ENCODE measurements at regions not wholly inside any gene's neighbourhood (a gene's known extent, or its start where the extent isn't known, plus 50 kb on each side); places are given as distances from the start of the nearest gene placed in this dataset.
"Not testable (repeated sequence)": the region's sequence is repeated elsewhere in the genome, so short reads cannot be mapped to it uniquely, and the experiment has no call there.

DNA sequence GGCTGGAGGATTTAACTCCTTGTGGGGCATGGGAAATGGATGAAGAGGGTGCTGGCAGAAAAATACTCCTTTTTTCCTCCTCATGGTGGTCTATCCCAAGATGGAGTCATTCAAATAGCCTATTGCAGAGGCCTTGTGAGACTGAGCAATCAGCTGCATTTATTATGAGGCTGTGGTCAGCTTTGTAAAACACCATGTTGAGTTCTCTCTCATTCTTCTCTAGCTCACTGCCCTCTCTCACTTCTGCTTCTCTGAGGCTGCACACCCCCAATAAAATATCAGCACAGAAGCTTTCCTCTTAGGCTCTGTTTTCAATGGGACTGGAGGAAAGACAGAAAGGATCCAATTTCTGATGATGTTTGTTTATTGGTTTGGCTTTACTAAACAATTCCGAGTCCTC lies 467.1 kb downstream of the ADCYAP1 start:
- TF ChIP-seq CTCF (IDR thresholded peaks at IDR 0.05; ENCODE audit: borderline replicate concordance, insufficient read depth, low read depth, low read length), result no peak
- no peak overlapping the region for H3K4me3 ChIP-seq (ENCODE audit: low read depth, low read length)

DNA sequence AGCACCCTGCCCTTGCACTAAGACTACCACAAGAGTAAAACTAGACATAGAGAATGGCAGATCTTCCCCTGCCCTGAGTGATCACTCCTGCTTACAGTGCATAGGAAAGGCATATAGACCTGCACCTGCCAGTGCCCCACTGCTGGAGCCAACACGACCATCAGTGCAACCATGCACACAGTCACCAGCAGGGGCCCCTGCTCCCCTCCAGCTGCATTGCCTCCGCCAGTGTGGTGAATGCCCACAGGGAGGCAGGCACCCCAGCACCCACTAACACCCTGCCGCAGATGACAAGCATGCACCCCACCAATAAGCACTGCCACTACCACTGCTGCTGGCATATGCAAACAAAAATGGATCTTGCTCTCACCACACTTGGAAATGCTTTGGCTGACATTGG lies 478.8 kb downstream of the ADCYAP1 start:
- H3K4me3 ChIP-seq (ENCODE audit: low read depth, low read length), result no peak overlapping the region
- no peak for TF ChIP-seq CTCF (IDR thresholded peaks at IDR 0.05; ENCODE audit: borderline replicate concordance, insufficient read depth, low read depth, low read length)

DNA sequence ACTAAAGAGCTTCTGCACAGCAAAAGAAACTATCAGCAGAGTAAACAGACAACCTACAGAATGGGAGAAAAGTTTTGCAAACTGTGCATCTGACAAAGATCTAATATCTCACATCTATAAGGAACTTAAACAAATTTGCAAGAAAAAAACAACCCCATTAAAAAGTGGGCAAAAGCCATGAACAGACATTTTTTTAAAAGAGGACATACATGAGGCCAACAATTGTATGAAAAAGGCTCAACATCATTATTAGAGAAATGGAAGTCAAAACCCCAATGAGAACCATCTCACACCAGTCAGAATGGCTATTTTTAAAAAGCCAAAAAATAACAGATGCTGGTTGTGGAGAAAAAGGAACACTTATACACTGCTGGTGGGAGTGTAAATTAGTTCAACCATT lies 483.8 kb downstream of the ADCYAP1 start:
- H3K4me3 ChIP-seq (ENCODE audit: low read depth, low read length), result not testable (repeated sequence)

DNA sequence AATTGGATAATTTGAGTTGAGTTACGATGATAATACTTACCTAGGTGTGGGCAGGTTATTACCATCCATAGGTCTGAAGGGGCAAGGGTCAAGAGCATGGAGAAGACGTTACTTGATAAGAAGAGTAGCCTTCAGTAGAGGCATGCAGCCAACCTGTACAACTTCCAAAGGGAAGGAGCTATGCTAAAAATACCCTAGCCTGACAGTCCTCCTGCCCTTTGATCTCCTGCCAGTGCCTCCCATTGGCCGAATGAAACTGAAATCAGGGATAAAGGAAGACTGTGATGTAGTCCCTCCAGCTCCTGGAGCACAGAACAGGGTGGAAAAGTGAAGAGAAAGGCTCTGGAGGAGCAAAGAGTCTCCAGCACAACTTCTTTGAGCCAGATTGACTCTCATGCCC lies 487.4 kb downstream of the ADCYAP1 start:
- H3K4me3 ChIP-seq (ENCODE audit: low read depth, low read length), result no peak overlapping the region
- TF ChIP-seq CTCF (IDR thresholded peaks at IDR 0.05; ENCODE audit: borderline replicate concordance, insufficient read depth, low read depth, low read length), result no peak

DNA sequence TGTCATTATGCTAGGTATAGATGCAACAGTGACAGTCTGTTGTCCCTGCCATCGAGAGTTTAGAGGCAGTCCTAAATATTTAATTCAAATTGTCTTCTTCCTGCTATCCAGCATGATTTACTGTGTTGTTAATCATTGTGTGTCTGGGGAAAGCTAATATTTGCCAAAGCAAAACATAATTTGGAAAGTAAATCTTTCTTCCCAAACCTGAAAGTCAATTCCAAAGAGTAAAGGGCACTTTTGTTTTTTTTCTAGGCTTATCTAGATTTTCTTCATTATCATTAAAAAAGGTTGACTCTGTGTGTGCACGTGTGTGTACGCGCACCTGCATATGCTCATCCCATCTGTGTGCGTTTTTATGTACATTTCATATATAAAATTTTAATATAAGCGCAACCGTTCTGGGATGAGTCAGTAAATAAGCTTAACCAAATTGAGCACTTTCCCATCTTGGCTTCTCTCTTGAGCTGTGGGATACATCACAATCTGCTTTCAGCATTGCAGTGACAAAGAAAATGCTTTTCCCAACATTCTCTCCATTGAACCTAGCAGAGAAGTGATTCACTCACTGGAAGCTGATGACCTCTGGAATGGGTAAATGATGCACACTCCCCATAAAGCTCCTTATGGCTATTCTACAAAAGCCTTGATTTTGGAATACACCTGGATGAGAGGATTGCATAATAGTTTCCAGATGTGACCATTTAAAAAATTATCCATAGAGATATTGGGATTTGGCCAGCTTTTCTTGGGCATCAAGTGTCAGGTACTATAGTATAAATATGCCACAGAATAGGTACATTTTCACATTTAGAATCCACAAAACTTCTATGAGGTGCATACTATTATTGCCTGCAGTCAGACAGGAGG lies 488.4 kb downstream of the ADCYAP1 start:
- no peak for TF ChIP-seq CTCF (IDR thresholded peaks at IDR 0.05; ENCODE audit: borderline replicate concordance, insufficient read depth, low read depth, low read length)
- no peak overlapping the region for H3K4me3 ChIP-seq (ENCODE audit: low read depth, low read length)

DNA sequence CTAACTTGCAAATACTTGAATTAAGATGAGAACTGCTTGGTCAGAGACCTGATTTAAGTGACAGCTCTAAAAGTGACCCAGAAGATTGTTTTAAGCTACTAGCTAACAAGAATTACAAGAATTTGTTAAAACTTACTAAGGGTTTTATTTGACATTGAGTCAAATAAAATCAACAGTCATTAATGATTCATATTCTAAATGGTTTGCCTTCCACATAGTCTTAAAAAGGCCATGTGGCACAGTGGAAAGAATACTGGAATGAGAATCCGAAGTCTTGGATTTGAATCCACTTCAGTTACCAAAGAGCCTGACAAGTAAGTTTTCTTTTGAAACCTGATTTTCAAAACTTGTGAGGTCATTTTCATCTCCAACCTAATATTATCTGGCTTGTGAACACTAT lies 489.3 kb downstream of the ADCYAP1 start:
- no peak overlapping the region for H3K4me3 ChIP-seq (ENCODE audit: low read depth, low read length)
- no peak for TF ChIP-seq CTCF (IDR thresholded peaks at IDR 0.05; ENCODE audit: borderline replicate concordance, insufficient read depth, low read depth, low read length)

GRCh38 chr18:1394426-1394825 lies 489.8 kb downstream of the ADCYAP1 start:
- no peak for TF ChIP-seq CTCF (IDR thresholded peaks at IDR 0.05; ENCODE audit: borderline replicate concordance, insufficient read depth, low read depth, low read length)
- H3K4me3 ChIP-seq (ENCODE audit: low read depth, low read length), result no peak overlapping the region

Data from GM12875 (cell line).